ENCODE measurements at regions not wholly inside any gene's neighbourhood (a gene's known extent, or its start where the extent isn't known, plus 50 kb on each side); places are given as distances from the start of the nearest gene placed in this dataset.
A peak's percentile ranks its signal among the peaks of the same experiment; 100 is the strongest.

GRCh38 chr6:81148751-81149150 lies 603.7 kb downstream of the TENT5A start:
- Mint-ChIP-seq H3K9me3 (peaks cover 11% of the 10 kb centered on the region), H3K27ac (no peak overlapping the region), H3K4me1 (no peaks in the 10 kb centered on the region), H3K4me3 (no peak overlapping the region), H3K27me3 (ENCODE audit: insufficient read depth, low read depth, poor library complexity) (no peaks in the 10 kb centered on the region), H3K36me3 (ENCODE audit: low read depth) (no peaks in the 10 kb centered on the region; the same call in 2 of the 3 replicates)
- Histone ChIP-seq H2AFZ (peak overlapping the region; percentile 87), H3K27me3 (ENCODE audit: insufficient read depth) (no peaks in the 10 kb centered on the region), H4K20me1 (replicated peaks; ENCODE audit: insufficient read depth) (no peaks in the 10 kb centered on the region), H3K4me1 (ENCODE audit: insufficient read depth) (no peaks in the 10 kb centered on the region), H3K4me3 (no peak overlapping the region), H3F3A (replicated peaks; ENCODE audit: low read depth) (no peaks in the 10 kb centered on the region), H3K9me2 (ENCODE audit: insufficient read depth) (no peaks in the 10 kb centered on the region), H3K4me2 (no peak overlapping the region), H3K36me3 (ENCODE audit: insufficient read depth) (no peaks in the 10 kb centered on the region), H3K79me2 (replicated peaks; ENCODE audit: insufficient read depth) (no peaks in the 10 kb centered on the region), H3K27ac (ENCODE audit: low read depth) (no peak overlapping the region)
- DNase-seq (ENCODE audit: low spot score) (no peak), ATAC-seq (no peak)
- TF ChIP-seq JUNB (IDR thresholded peaks at IDR 0.05; ENCODE audit: unreplicated experiment), result no peak
- TF ChIP-seq ZNF331 (CRISPR knock-in tag; IDR thresholded peaks at IDR 0.05; ENCODE audit: low read depth), result no peak
- TF ChIP-seq ZNF462 (CRISPR knock-in tag; IDR thresholded peaks at IDR 0.05), result no peak
- no peak for TF ChIP-seq EZH2phosphoT487 (IDR thresholded peaks at IDR 0.05; ENCODE audit: unreplicated experiment)
- no peak for TF ChIP-seq REST (IDR thresholded peaks at IDR 0.05; ENCODE audit: unreplicated experiment)
- no peak for TF ChIP-seq ZNF114 (CRISPR knock-in tag; IDR thresholded peaks at IDR 0.05)
- no peak for TF ChIP-seq CREB1 (CRISPR knock-in tag; IDR thresholded peaks at IDR 0.05; ENCODE audit: low read depth)
- TF ChIP-seq CTCF (conservative IDR thresholded peaks at IDR 0.05; ENCODE audit: low read depth in 2 of 2), result no peak
- no peak for TF ChIP-seq STAT1 (IDR thresholded peaks at IDR 0.05; ENCODE audit: unreplicated experiment)
- no peak for TF ChIP-seq NANOG (IDR thresholded peaks at IDR 0.05; ENCODE audit: borderline replicate concordance)
- TF ChIP-seq ETS1 (IDR thresholded peaks at IDR 0.05), result no peak
- no peak for TF ChIP-seq EZH2 (IDR thresholded peaks at IDR 0.05; ENCODE audit: low read depth, unreplicated experiment)
- no peak for TF ChIP-seq POLR2AphosphoS5 (IDR thresholded peaks at IDR 0.05; ENCODE audit: low read depth)

All from GM23338 (cell line).